ENCODE measurements at regions not wholly inside any gene's neighbourhood (a gene's known extent, or its start where the extent isn't known, plus 50 kb on each side); places are given as distances from the start of the nearest gene placed in this dataset.

DNA sequence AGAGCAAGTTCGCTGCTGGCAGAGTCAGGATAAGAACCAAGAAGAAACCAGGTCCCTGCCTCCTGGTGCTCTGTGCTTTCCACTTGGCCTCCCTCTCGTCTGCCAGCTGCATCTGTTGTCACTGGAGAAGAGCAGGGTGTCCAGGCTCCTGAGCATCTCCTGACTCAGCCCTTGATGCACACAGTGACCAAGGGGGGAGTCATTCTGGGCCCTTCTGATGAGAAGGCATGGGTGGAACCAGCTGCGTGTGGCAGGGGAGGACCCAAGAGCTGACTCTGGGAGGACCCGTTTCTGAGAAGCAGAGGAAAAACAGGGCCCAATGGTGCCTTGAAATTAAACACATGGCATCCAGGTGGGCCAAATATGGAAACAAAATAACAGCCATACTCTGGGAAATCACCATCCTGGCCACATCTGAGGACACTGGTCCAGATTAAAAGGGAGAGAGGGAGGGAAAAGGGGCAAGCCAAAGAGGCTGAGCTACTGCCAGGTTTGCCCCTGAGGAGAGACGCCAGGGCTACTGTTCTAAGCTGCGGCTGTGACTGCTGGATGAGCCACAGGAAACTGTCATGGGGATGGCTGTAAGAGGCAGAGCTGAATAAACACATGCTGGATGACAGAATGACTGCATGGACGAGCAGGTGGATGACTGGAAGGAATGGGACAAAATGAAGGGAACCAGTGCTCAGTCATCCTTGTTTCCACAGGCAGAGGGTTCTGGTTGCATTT is 58.1 kb upstream of the CA12 start:
- H3K27me3 ChIP-seq: no peaks in the 10 kb centered on the region
- no peak overlapping the region for H3K4me3 ChIP-seq
- no peaks in the 10 kb centered on the region for H3K9me3 ChIP-seq
- no peak for DNase-seq
- H3K36me3 ChIP-seq: no peaks in the 10 kb centered on the region
- TF ChIP-seq CTCF (IDR thresholded peaks at IDR 0.05) (no peak), POLR2A (IDR thresholded peaks at IDR 0.05) (no peak), EP300 (IDR thresholded peaks at IDR 0.05) (no peak), POLR2AphosphoS5 (IDR thresholded peaks at IDR 0.05) (no peak)
- H3K4me1 ChIP-seq: peaks cover 0 to 17% (median 15%) of the 10 kb centered on the region in 4 donors
- 80 to 85% methylated on average over 7 of the region's 7 CpGs for WGBS, 2 donors
- no peak overlapping the region for H3K27ac ChIP-seq
- intact Hi-C loops (cut with DNase I): no loop called here

DNA sequence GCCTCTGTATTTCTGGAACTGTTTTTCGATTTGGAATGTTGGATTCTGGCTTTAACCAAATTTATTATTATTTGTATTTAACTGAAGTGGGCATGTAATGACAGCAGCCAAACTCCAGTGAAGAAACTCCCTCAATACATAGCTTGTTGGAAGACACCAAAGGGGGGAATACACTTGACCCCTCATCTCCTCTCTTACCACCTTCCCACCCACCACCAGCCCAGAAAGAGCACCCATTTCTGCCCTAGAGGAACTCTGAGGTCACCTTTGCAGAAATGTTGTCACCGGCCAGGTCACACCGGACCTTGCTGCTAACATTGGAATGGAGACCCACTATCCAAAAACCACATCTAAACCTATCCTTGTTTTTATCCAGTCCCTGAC is 58.6 kb upstream of the CA12 start:
- TF ChIP-seq EP300 (IDR thresholded peaks at IDR 0.05) (no peak), POLR2A (IDR thresholded peaks at IDR 0.05) (no peak), POLR2AphosphoS5 (IDR thresholded peaks at IDR 0.05) (no peak), CTCF (IDR thresholded peaks at IDR 0.05) (no peak)
- intact Hi-C loops (cut with DNase I): no loop called here
- WGBS, 2 donors: 86 to 88% methylated on average over 3 of the region's 3 CpGs
- no peaks in the 10 kb centered on the region for H3K36me3 ChIP-seq
- H3K27me3 ChIP-seq: no peaks in the 10 kb centered on the region
- H3K4me1 ChIP-seq: peaks cover 0 to 16% (median 15%) of the 10 kb centered on the region in 4 donors
- no peaks in the 10 kb centered on the region for H3K9me3 ChIP-seq
- DNase-seq: no peak
- H3K27ac ChIP-seq: no peak overlapping the region
- H3K4me3 ChIP-seq: no peak overlapping the region

- no peaks in the 10 kb centered on the region for H3K36me3 ChIP-seq
- no peak overlapping the region for H3K4me3 ChIP-seq
- WGBS, 2 donors: 65 to 74% methylated on average over 6 of the region's 6 CpGs
- H3K9me3 ChIP-seq: no peaks in the 10 kb centered on the region
- no peaks in the 10 kb centered on the region for H3K27me3 ChIP-seq
- TF ChIP-seq POLR2AphosphoS5 (IDR thresholded peaks at IDR 0.05) (no peak), CTCF (IDR thresholded peaks at IDR 0.05) (no peak), EP300 (IDR thresholded peaks at IDR 0.05) (no peak), POLR2A (IDR thresholded peaks at IDR 0.05) (no peak)
- no peak overlapping the region for H3K27ac ChIP-seq
- no peak for DNase-seq
- H3K4me1 ChIP-seq: peaks cover 0 to 16% (median 15%) of the 10 kb centered on the region in 4 donors
- intact Hi-C loops (cut with DNase I): no loop called here
Measured at GRCh38 chr15:63440756-63441155, 59.1 kb upstream of the CA12 start.

- Histone ChIP-seq H3K27me3 (no peaks in the 10 kb centered on the region), H3K4me1 (peaks cover 0 to 15% (median 13%) of the 10 kb centered on the region in 4 donors), H3K27ac (no peak overlapping the region), H3K36me3 (no peaks in the 10 kb centered on the region), H3K4me3 (no peak overlapping the region), H3K9me3 (no peaks in the 10 kb centered on the region)
- DNase-seq: no peak
- 94 to 95% methylated on average over 2 of the region's 2 CpGs for WGBS, 2 donors
- TF ChIP-seq CTCF (IDR thresholded peaks at IDR 0.05): no peak
- no peak for TF ChIP-seq POLR2A (IDR thresholded peaks at IDR 0.05)
- no peak for TF ChIP-seq POLR2AphosphoS5 (IDR thresholded peaks at IDR 0.05)
- TF ChIP-seq EP300 (IDR thresholded peaks at IDR 0.05): no peak
- intact Hi-C loops (cut with DNase I): no loop called here
Measured at GRCh38 chr15:63441266-63441665, 59.6 kb upstream of the CA12 start.

DNA sequence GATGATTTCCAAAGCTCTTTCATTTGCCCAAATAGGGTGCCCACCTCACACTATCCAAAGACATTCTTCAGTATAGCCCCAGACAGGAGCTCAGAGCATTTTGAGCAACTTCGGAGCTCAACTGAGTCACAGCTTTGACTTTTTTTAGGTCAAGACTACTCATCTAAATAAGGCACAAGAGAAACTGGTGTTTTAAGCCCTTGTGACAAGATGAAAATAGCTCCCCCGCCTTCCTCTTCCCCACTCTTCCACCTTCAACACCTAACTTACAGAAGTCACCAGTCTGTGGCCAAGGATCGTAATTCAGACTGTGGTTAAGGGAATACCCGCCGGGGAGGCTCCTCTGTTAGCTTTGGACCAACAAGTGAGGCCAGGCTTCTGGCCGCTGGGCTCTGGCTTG is 60.4 kb upstream of the CA12 start:
- intact Hi-C loops (cut with DNase I): no loop called here
- no peak for DNase-seq
- no peaks in the 10 kb centered on the region for H3K36me3 ChIP-seq
- H3K27me3 ChIP-seq: no peaks in the 10 kb centered on the region
- no peak overlapping the region for H3K4me3 ChIP-seq
- H3K27ac ChIP-seq: no peak overlapping the region
- no peaks in the 10 kb centered on the region for H3K9me3 ChIP-seq
- TF ChIP-seq POLR2AphosphoS5 (IDR thresholded peaks at IDR 0.05): no peak
- TF ChIP-seq POLR2A (IDR thresholded peaks at IDR 0.05): no peak
- TF ChIP-seq EP300 (IDR thresholded peaks at IDR 0.05): no peak
- no peak for TF ChIP-seq CTCF (IDR thresholded peaks at IDR 0.05)
- H3K4me1 ChIP-seq: peaks cover 0 to 7% (median 5%) of the 10 kb centered on the region in 4 donors
- WGBS, 2 donors: 74 to 91% methylated on average over 6 of the region's 6 CpGs

Data from sigmoid colon (tissue), 6 donors.